Neural cell (in vitro differentiated cells): ENCODE measurements at regions not wholly inside any gene's neighbourhood (a gene's known extent, or its start where the extent isn't known, plus 50 kb on each side); places are given as distances from the start of the nearest gene placed in this dataset.

ENCODE experiments used
- CTCF ChIP-seq: fragments of 450-650 bp; IDR thresholded peaks from 2 replicates; pipeline ENCODE4 v1.5.1; 2014; ENCODE audit warnings: antibody characterized with exemption, mild to moderate bottlenecking, moderate library complexity; ENCODE audit not compliant: poor library complexity, severe bottlenecking
- EP300 ChIP-seq: fragments of 450-650 bp; conservative IDR thresholded peaks from 2 replicates; pipeline ENCODE4 v1.6.1; 2014; ENCODE audit warnings: antibody characterized with exemption, mild to moderate bottlenecking, moderate library complexity; ENCODE audit not compliant: poor library complexity, severe bottlenecking
- EZH2 ChIP-seq: fragments of 200-600, 300-800 bp; shearing (Covaris generic), sonication (generic); IDR thresholded peaks from 2 replicates; pipeline ENCODE4 v1.6.1; 2014; ENCODE audit warnings: antibody characterized with exemption, low read length, borderline replicate concordance, mild to moderate bottlenecking; ENCODE audit not compliant: insufficient read depth, poor library complexity, severe bottlenecking
- MXI1 ChIP-seq: fragments of 450-650 bp; conservative IDR thresholded peaks from 2 replicates; pipeline ENCODE4 v1.6.1; 2014; ENCODE audit warnings: antibody characterized with exemption, mild to moderate bottlenecking; ENCODE audit not compliant: poor library complexity, severe bottlenecking
- SMC3 ChIP-seq: fragments of 450-650 bp; conservative IDR thresholded peaks from 2 replicates; pipeline ENCODE4 v1.6.1; 2014; ENCODE audit warnings: antibody characterized with exemption, mild to moderate bottlenecking, moderate library complexity; ENCODE audit not compliant: poor library complexity
- TAF1 ChIP-seq: IDR thresholded peaks from 2 replicates; pipeline ENCODE4 v1.6.1; 2012; ENCODE audit warnings: low read depth

DNA sequence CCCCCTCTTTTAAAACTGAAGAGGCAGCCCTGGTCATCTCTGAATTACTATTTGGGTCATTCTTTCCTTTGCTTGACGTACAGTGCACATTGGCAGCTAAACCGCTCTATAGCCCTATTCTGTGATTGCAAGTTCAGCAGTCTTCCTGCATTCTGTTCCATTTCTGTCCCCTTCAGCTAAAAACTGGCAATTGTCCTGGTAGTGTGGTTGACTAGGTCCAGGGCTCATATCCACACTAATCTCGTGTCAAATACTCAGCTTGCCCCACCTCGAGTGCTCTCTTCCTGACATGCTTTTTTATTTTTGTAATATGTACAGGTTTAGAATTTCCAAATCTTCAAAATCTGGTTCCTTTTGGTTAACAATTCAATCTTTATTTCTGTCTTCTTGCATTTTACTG, 282.1 kb downstream of the THBS2 start:
- TF ChIP-seq SMC3 = no peak
- no peak for TF ChIP-seq EP300
- no peak for TF ChIP-seq CTCF
- no peak for TF ChIP-seq MXI1
- TF ChIP-seq EZH2 = no peak
- no peak for TF ChIP-seq TAF1
